ENCODE measurements at regions not wholly inside any gene's neighbourhood (a gene's known extent, or its start where the extent isn't known, plus 50 kb on each side); places are given as distances from the start of the nearest gene placed in this dataset.

- DNase-seq (ENCODE audit: extremely low read depth, low read depth): no peak
- no peak for TF ChIP-seq CTCF (IDR thresholded peaks at IDR 0.05; ENCODE audit: low read depth, low read length)
Measured at GRCh38 chr1:83790446-83790845, 208.5 kb downstream of the TTLL7 start.

GRCh38 chr1:83787246-83787998 is 211.5 kb downstream of the TTLL7 start:
- DNase-seq (ENCODE audit: extremely low read depth, low read depth): no peak
- TF ChIP-seq CTCF (IDR thresholded peaks at IDR 0.05; ENCODE audit: low read depth, low read length): no peak

DNA sequence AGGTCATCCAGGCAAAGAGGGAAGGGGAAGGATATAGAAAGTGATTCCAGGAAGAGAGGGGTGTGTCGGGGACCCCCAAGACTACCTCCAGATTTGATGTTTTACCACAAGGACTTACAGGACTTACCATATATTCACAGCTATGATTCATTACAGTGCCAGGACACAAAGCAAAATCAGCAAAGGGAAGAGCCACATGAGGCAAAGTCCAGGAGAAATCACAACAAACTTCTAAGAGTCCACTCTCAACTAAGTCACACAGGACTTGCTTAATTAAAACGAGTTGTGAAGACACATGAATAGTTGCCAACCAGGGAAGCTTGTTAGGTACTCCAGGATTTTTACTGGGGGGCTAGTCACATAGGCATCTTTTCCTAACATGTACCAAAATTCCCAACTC is 217.3 kb downstream of the TTLL7 start:
- no peak for DNase-seq (ENCODE audit: extremely low read depth, low read depth)
- no peak for TF ChIP-seq CTCF (IDR thresholded peaks at IDR 0.05; ENCODE audit: low read depth, low read length)

- no peak for DNase-seq (ENCODE audit: extremely low read depth, low read depth)
- no peak for TF ChIP-seq CTCF (IDR thresholded peaks at IDR 0.05; ENCODE audit: low read depth, low read length)
Measured at GRCh38 chr1:83779565-83779964, 219.4 kb downstream of the TTLL7 start.

GRCh38 chr1:83777758-83778101 is 221.2 kb downstream of the TTLL7 start:
- TF ChIP-seq CTCF (IDR thresholded peaks at IDR 0.05; ENCODE audit: low read depth, low read length): no peak
- no peak for DNase-seq (ENCODE audit: extremely low read depth, low read depth)

DNA sequence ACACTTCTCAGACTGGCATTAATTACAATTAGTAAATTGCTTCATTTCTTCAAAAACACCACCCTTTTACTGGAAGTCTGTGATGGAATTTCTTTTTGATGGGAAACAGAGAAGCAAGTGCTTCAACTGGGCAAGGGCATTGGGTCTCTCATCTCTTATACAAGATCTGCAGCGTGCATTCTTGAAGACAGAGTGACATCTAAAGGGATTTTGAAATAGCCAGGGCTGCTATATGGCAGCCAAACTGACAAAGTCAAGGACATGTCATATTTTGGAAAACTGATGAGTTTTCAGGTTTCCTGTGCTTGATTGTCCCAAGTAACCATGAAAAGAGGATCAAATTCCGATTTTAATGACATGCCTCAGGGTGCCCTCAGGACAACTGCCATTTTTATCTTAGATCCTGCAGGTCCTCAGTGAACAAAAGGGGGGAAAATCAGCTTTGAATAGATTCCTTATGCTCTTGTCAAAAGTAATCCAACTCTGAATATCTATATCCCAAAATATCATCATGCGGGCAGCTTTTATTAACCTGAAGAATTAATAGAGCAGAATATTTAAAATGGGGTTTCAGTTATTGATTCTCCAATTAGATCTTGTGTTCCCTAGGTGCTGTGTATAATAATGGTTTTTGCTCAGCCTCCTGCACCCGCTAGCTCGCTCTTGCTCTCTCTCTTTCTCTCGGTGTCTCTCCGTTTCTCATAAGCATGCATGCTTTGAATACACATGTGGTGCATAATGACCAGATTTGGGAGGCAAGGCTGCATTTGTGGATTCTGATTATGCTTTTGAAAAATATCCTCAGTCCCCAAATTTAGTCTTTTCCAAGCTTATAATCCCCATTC is 221.8 kb downstream of the TTLL7 start:
- no peak for TF ChIP-seq CTCF (IDR thresholded peaks at IDR 0.05; ENCODE audit: low read depth, low read length)
- no peak for DNase-seq (ENCODE audit: extremely low read depth, low read depth)

DNA sequence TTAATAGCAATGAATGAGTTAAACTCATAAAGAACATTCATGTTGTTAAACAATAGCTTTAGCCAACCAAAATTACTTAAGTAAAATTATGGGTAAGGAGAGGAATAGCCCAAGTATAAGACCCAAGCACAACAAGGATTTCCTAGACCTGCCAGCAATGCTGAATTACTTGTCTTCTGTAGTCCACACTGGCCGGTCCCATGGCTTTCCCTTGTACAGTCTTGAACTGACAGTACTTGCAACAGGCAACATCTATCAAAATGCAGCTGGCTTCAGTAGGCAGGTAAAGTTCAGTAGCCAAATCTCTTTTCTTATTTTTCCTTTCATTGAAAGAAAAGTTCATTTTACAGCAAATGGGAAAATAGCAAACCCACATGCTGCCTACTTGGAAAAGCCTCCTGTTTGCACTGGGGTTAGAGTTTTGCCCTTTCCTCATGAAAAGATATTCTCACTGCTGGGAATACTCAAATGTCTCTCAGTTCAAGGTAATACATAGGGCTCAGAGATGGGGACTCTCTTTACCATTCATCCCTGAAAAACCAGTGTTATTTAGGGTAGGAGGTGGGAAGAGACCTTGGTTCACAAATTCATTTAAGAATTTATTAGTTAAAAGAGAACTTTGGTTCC is 222.8 kb downstream of the TTLL7 start:
- TF ChIP-seq CTCF (IDR thresholded peaks at IDR 0.05; ENCODE audit: low read depth, low read length): no peak
- DNase-seq (ENCODE audit: extremely low read depth, low read depth): no peak

Data from AG09319 (cell line).